ENCODE measurements at regions not wholly inside any gene's neighbourhood (a gene's known extent, or its start where the extent isn't known, plus 50 kb on each side); places are given as distances from the start of the nearest gene placed in this dataset.

DNA sequence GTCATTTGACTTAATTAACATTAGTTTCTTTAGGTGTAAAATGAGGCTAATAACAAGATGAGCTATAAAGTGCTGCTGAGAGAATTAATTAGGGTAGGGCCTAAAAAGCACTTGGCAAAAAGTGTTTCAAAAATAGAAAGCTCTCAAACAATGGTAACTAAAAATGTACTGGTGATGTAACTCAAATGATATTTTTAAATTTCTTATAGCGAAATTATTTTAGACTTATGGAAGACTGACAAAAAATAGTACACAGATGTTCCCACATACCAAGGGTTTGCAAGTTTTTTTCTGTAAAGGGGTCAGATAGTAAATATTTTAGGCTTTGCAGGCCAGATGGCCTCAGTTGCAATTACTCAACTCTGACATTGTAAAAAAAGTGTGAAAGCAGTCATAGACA lies 190.7 kb upstream of the UFL1 start:
- Histone ChIP-seq H3K9me2 (replicated peaks; ENCODE audit: low read length) (no peaks in the 10 kb centered on the region), H3K27me3 (ENCODE audit: low read length) (no peaks in the 10 kb centered on the region), H3K79me2 (ENCODE audit: low read length) (no peaks in the 10 kb centered on the region), H3K36me3 (ENCODE audit: low read depth, low read length) (no peaks in the 10 kb centered on the region), H2AFZ (ENCODE audit: low read length) (no peak overlapping the region), H3K4me1 (ENCODE audit: insufficient read depth, low read length) (no peaks in the 10 kb centered on the region), H3K9me3 (ENCODE audit: low read length) (no peaks in the 10 kb centered on the region), H3K4me3 (ENCODE audit: low read length) (no peak overlapping the region), H3F3A (ENCODE audit: low read length, unreplicated experiment) (no peaks in the 10 kb centered on the region), H3K27ac (ENCODE audit: low read length) (no peak overlapping the region), H3K4me2 (ENCODE audit: low read length) (no peak overlapping the region), H3K9ac (ENCODE audit: low read length) (no peak overlapping the region), H4K20me1 (ENCODE audit: low read length) (no peaks in the 10 kb centered on the region)
- intact Hi-C loops (cut with micrococcal nuclease): no loop called here
- TF ChIP-seq EZH2 (IDR thresholded peaks at IDR 0.05; ENCODE audit: low read length, unreplicated experiment) (no peak), EZH2phosphoT487 (IDR thresholded peaks at IDR 0.05; ENCODE audit: borderline replicate concordance, low read length) (no peak)
- TF ChIP-seq, protein P1, sequence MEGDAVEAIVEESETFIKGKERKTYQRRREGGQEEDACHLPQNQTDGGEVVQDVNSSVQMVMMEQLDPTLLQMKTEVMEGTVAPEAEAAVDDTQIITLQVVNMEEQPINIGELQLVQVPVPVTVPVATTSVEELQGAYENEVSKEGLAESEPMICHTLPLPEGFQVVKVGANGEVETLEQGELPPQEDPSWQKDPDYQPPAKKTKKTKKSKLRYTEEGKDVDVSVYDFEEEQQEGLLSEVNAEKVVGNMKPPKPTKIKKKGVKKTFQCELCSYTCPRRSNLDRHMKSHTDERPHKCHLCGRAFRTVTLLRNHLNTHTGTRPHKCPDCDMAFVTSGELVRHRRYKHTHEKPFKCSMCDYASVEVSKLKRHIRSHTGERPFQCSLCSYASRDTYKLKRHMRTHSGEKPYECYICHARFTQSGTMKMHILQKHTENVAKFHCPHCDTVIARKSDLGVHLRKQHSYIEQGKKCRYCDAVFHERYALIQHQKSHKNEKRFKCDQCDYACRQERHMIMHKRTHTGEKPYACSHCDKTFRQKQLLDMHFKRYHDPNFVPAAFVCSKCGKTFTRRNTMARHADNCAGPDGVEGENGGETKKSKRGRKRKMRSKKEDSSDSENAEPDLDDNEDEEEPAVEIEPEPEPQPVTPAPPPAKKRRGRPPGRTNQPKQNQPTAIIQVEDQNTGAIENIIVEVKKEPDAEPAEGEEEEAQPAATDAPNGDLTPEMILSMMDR (conservative IDR thresholded peaks at IDR 0.05; ENCODE audit: low read depth, low read length): no peak
- POLR2A ChIA-PET (ENCODE audit: unreplicated experiment): no interaction called here
- DNase-seq: no peak
- CTCF ChIA-PET: no interaction called here
- BruUV-seq (replicated peaks): no TSS peak
- no peak for ATAC-seq

DNA sequence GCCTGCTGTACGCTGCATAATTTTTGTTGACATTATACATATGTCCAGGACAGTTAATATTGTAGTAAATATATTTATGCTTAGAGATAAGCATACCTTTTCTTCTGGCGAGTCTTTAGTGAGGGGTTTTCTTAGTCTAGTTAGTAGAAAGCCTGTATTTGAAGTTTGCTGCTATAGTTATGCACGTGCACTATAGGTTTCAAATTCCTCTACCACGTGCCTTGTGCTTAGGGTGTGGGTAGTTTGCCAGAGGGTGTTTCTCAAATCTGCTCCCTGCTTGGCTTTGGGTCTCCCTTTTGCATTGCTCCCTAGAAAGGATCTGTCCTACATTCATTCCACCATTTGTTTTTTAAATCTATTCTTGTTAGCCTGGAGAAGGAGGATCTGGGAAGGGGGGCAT lies 181.4 kb upstream of the UFL1 start:
- H3K9ac ChIP-seq (ENCODE audit: low read length): no peak overlapping the region
- TF ChIP-seq EZH2phosphoT487 (IDR thresholded peaks at IDR 0.05; ENCODE audit: borderline replicate concordance, low read length) (no peak), EZH2 (IDR thresholded peaks at IDR 0.05; ENCODE audit: low read length, unreplicated experiment) (no peak)
- TF ChIP-seq, protein P1 (conservative IDR thresholded peaks at IDR 0.05; ENCODE audit: low read depth, low read length): no peak
- no peak overlapping the region for H2AFZ ChIP-seq (ENCODE audit: low read length)
- CTCF ChIA-PET: no interaction called here
- H3K4me3 ChIP-seq (ENCODE audit: low read length): no peak overlapping the region
- no peaks in the 10 kb centered on the region for H3K4me1 ChIP-seq (ENCODE audit: insufficient read depth, low read length)
- POLR2A ChIA-PET (ENCODE audit: unreplicated experiment): no interaction called here
- no peaks in the 10 kb centered on the region for H4K20me1 ChIP-seq (ENCODE audit: low read length)
- no peaks in the 10 kb centered on the region for H3K36me3 ChIP-seq (ENCODE audit: low read depth, low read length)
- no peaks in the 10 kb centered on the region for H3F3A ChIP-seq (ENCODE audit: low read length, unreplicated experiment)
- no peaks in the 10 kb centered on the region for H3K79me2 ChIP-seq (ENCODE audit: low read length)
- H3K27ac ChIP-seq (ENCODE audit: low read length): no peak overlapping the region
- no peaks in the 10 kb centered on the region for H3K9me2 ChIP-seq (replicated peaks; ENCODE audit: low read length)
- BruUV-seq (replicated peaks): no TSS peak
- no peaks in the 10 kb centered on the region for H3K27me3 ChIP-seq (ENCODE audit: low read length)
- H3K4me2 ChIP-seq (ENCODE audit: low read length): no peak overlapping the region
- no peak for ATAC-seq
- no peak for DNase-seq
- intact Hi-C loops (cut with micrococcal nuclease): no loop called here
- no peaks in the 10 kb centered on the region for H3K9me3 ChIP-seq (ENCODE audit: low read length)

DNA sequence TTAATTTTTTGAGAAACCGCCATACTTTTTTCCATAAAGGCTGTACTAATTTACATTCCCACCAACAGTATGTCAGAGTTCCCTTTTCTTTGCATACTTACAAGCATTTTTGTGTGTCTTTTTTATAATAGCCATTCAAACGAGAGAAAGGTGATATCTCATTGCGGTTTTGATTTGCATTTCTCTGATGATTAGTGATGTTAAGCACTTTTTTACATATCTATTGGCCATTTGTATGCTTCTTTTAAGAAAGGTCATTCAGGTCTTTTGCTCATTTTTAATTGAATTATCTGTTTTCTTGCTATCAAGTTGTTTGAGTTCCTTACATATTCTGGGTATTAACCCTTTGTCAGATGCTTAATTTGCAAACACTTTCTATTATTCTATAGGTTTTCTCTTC lies 176.1 kb upstream of the UFL1 start:
- CTCF ChIA-PET: no interaction called here
- TF ChIP-seq EZH2phosphoT487 (IDR thresholded peaks at IDR 0.05; ENCODE audit: borderline replicate concordance, low read length) (no peak), EZH2 (IDR thresholded peaks at IDR 0.05; ENCODE audit: low read length, unreplicated experiment) (no peak)
- TF ChIP-seq, protein P1 (conservative IDR thresholded peaks at IDR 0.05; ENCODE audit: low read depth, low read length): no peak

More for the DNA sequence above, 176.1 kb upstream of the UFL1 start:
- no TSS peak for BruUV-seq (replicated peaks)
- H3K79me2 ChIP-seq (ENCODE audit: low read length): no peaks in the 10 kb centered on the region
- ATAC-seq: no peak
- POLR2A ChIA-PET (ENCODE audit: unreplicated experiment): no interaction called here
- H3K27me3 ChIP-seq (ENCODE audit: low read length): no peaks in the 10 kb centered on the region
- no peaks in the 10 kb centered on the region for H4K20me1 ChIP-seq (ENCODE audit: low read length)
- no peak for DNase-seq
- H3K4me3 ChIP-seq (ENCODE audit: low read length): no peak overlapping the region
- no peak overlapping the region for H2AFZ ChIP-seq (ENCODE audit: low read length)
- H3K4me1 ChIP-seq (ENCODE audit: insufficient read depth, low read length): no peaks in the 10 kb centered on the region
- no peaks in the 10 kb centered on the region for H3K9me2 ChIP-seq (replicated peaks; ENCODE audit: low read length)
- H3K9me3 ChIP-seq (ENCODE audit: low read length): no peaks in the 10 kb centered on the region
- H3K36me3 ChIP-seq (ENCODE audit: low read depth, low read length): no peaks in the 10 kb centered on the region
- no peak overlapping the region for H3K9ac ChIP-seq (ENCODE audit: low read length)
- intact Hi-C loops (cut with micrococcal nuclease): no loop called here
- H3K4me2 ChIP-seq (ENCODE audit: low read length): no peak overlapping the region
- H3K27ac ChIP-seq (ENCODE audit: low read length): no peak overlapping the region
- H3F3A ChIP-seq (ENCODE audit: low read length, unreplicated experiment): no peaks in the 10 kb centered on the region

All from PC-3 (cell line).